OCI-LY1 (cell line): ENCODE measurements at regions not wholly inside any gene's neighbourhood (a gene's known extent, or its start where the extent isn't known, plus 50 kb on each side); places are given as distances from the start of the nearest gene placed in this dataset.

Experiments
- H2AFZ ChIP-seq: fragments of 200-600 bp; sonication (generic), shearing (Covaris generic); 2 replicates; pipeline ENCODE4 v1.6.0; 2014; ENCODE audit warnings: antibody characterized with exemption, mild to moderate bottlenecking, low read length
- H3F3A ChIP-seq: fragments of 200-600 bp; sonication (generic), shearing (Covaris generic); 2 replicates; pipeline ENCODE4 v1.6.0; 2014; ENCODE audit warnings: mild to moderate bottlenecking, antibody characterized with exemption, low read length, moderate library complexity; ENCODE audit not compliant: insufficient read depth
- H3K27ac ChIP-seq: fragments of 200-600 bp; sonication (generic); 2 replicates; pipeline ENCODE4 v1.5.1; 2014; ENCODE audit warnings: low read length, mixed run types, mild to moderate bottlenecking, low read depth; ENCODE audit not compliant: poor library complexity, severe bottlenecking
- H3K27me3 ChIP-seq: fragments of 200-600 bp; sonication (generic); 2 replicates; pipeline ENCODE4 v1.6.0; 2014; ENCODE audit warnings: antibody characterized with exemption, mild to moderate bottlenecking, low read length, moderate library complexity; ENCODE audit not compliant: insufficient read depth
- H3K36me3 ChIP-seq: fragments of 200-600 bp; sonication (generic); 2 replicates; pipeline ENCODE4 v1.6.1; 2014; ENCODE audit warnings: mild to moderate bottlenecking, antibody characterized with exemption, low read length, moderate library complexity, mixed read lengths; ENCODE audit not compliant: insufficient read depth
- H3K4me1 ChIP-seq: fragments of 200-600 bp; sonication (generic); 2 replicates; pipeline ENCODE4 v1.5.1; 2014; ENCODE audit warnings: mild to moderate bottlenecking, low read length, moderate library complexity; ENCODE audit not compliant: insufficient read depth, severe bottlenecking
- H3K4me2 ChIP-seq: fragments of 200-600 bp; sonication (generic), shearing (Covaris generic); 2 replicates; pipeline ENCODE4 v1.6.1; 2014; ENCODE audit warnings: low read length
- H3K4me3 ChIP-seq: fragments of 200-600 bp; sonication (generic); 2 replicates; pipeline ENCODE4 v1.5.1; 2014; ENCODE audit warnings: low read length, low read depth, mild to moderate bottlenecking, mixed read lengths; ENCODE audit not compliant: poor library complexity, severe bottlenecking
- H3K79me2 ChIP-seq: fragments of 200-600 bp; shearing (Covaris generic); 2 replicates; pipeline ENCODE4 v1.6.1; 2016; ENCODE audit warnings: mixed run types, low read length, mixed read lengths; ENCODE audit not compliant: insufficient read depth
- H3K9ac ChIP-seq: fragments of 200-600 bp; sonication (generic), shearing (Covaris generic); 2 replicates; pipeline ENCODE4 v1.6.1; 2014; ENCODE audit warnings: mild to moderate bottlenecking, low read length, mixed read lengths
- H3K9me2 ChIP-seq: fragments of 200-600 bp; sonication (generic), shearing (Covaris generic); 2 replicates; pipeline ENCODE4 v1.6.1; 2014; ENCODE audit warnings: low read depth, mild to moderate bottlenecking, low read length, mixed read lengths
- H3K9me3 ChIP-seq: fragments of 200-600 bp; shearing (Covaris generic); 2 replicates; pipeline ENCODE4 v1.6.1; 2014; ENCODE audit warnings: low read length, mixed read lengths
- H4K20me1 ChIP-seq: fragments of 200-600 bp; sonication (generic), shearing (Covaris generic); 2 replicates; pipeline ENCODE4 v1.6.0; 2016; ENCODE audit warnings: mild to moderate bottlenecking, low read length; ENCODE audit not compliant: insufficient read depth
- EZH2 ChIP-seq: fragments of 200-600 bp; sonication (generic), shearing (Covaris generic); IDR thresholded peaks from 2 replicates; pipeline ENCODE4 v1.8.0; 2017; ENCODE audit warnings: borderline replicate concordance, mixed run types, mild to moderate bottlenecking, antibody characterized with exemption, low read length, moderate library complexity, mixed read lengths
- TF ChIP-seq, protein P1 (sequence below): fragments of 200-600 bp; sonication (generic), shearing (Covaris generic); IDR thresholded peaks from 2 replicates; pipeline ENCODE4 v1.5.1; 2017; ENCODE audit warnings: mild to moderate bottlenecking, antibody characterized with exemption, low read length, moderate library complexity, mixed read lengths

DNA sequence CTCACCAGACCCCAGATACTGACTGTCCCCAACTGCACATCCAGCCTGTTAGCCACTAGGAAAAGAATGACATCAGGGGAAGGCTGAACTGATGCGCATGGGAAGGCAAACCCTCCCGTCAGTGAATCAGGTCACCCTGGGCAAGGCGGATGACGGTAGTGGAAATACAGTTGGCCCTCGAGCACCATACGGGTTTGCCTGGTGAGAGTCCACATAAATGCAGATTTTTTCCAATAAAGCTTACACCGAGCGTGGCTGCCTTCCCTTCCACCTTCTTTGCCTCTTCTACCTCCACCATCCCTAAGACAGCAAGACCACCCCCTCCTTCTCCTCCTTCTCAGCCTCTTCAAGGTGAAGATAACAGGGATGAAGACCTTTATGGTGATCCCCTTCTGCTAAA is 236.1 kb upstream of the TNRC6C start:
- H3K4me2 ChIP-seq = no peak overlapping the region
- H3K27me3 ChIP-seq = no peaks in the 10 kb centered on the region
- H2AFZ ChIP-seq = no peak overlapping the region
- no peaks in the 10 kb centered on the region for H3K79me2 ChIP-seq
- H3K36me3 ChIP-seq = no peaks in the 10 kb centered on the region
- H3K9me3 ChIP-seq = no peaks in the 10 kb centered on the region
- H3K9me2 ChIP-seq = no peaks in the 10 kb centered on the region
- no peaks in the 10 kb centered on the region for H4K20me1 ChIP-seq
- H3F3A ChIP-seq = no peaks in the 10 kb centered on the region
- H3K27ac ChIP-seq = no peak overlapping the region
- H3K4me3 ChIP-seq = no peak overlapping the region
- H3K9ac ChIP-seq = no peak overlapping the region
- no peak for TF ChIP-seq EZH2
- H3K4me1 ChIP-seq = no peaks in the 10 kb centered on the region

DNA sequence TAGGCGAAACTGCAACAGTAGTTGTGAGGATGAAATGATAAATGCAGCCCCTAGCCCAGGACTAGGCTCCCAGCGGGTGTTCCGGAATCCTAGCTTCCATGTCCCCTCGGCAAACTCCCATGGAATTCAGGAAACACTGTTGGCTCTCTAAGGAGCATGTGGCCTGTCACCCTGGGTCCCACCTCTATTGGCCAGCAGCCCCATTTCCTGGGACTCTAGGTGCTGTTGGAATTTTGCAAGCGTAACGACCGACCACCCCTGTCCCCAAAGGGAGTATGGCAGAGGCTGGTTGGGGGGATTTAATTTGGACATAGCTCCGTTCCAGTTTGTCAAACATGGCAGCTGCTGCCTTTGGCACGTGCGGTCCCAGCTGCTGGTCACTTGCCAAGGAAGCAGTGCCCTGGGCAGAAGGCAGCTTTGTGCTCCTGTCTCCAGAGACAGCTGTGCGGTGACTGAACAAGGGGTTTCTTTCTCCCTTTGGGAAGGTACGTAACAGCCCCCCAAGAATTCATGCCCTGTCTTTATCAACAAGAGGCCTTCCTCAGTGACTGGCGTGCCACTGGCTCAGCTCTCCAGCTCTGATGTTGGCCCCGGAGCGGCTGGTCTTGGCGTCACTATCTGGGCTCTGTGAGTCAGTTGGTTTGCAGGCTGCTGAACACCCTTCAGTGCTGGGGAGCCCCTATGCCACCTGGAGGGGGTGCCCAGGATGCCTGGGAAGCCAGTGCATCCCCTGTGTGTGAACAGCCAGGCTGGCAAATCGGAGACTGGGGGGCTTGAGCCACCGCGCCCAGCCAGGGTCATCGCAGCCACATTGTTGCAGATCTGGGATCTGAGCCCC is 235.2 kb upstream of the TNRC6C start:
- Histone ChIP-seq H3K9me3 (no peaks in the 10 kb centered on the region), H3K27ac (no peak overlapping the region), H3K4me1 (no peaks in the 10 kb centered on the region), H3K27me3 (no peaks in the 10 kb centered on the region), H3K36me3 (no peaks in the 10 kb centered on the region), H3K9ac (no peak overlapping the region), H3F3A (no peaks in the 10 kb centered on the region), H3K4me3 (no peak overlapping the region), H3K4me2 (no peak overlapping the region), H3K79me2 (no peaks in the 10 kb centered on the region), H4K20me1 (no peaks in the 10 kb centered on the region), H3K9me2 (no peaks in the 10 kb centered on the region), H2AFZ (no peak overlapping the region)
- TF ChIP-seq, protein P1, sequence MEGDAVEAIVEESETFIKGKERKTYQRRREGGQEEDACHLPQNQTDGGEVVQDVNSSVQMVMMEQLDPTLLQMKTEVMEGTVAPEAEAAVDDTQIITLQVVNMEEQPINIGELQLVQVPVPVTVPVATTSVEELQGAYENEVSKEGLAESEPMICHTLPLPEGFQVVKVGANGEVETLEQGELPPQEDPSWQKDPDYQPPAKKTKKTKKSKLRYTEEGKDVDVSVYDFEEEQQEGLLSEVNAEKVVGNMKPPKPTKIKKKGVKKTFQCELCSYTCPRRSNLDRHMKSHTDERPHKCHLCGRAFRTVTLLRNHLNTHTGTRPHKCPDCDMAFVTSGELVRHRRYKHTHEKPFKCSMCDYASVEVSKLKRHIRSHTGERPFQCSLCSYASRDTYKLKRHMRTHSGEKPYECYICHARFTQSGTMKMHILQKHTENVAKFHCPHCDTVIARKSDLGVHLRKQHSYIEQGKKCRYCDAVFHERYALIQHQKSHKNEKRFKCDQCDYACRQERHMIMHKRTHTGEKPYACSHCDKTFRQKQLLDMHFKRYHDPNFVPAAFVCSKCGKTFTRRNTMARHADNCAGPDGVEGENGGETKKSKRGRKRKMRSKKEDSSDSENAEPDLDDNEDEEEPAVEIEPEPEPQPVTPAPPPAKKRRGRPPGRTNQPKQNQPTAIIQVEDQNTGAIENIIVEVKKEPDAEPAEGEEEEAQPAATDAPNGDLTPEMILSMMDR = no peak
- no peak for TF ChIP-seq EZH2

DNA sequence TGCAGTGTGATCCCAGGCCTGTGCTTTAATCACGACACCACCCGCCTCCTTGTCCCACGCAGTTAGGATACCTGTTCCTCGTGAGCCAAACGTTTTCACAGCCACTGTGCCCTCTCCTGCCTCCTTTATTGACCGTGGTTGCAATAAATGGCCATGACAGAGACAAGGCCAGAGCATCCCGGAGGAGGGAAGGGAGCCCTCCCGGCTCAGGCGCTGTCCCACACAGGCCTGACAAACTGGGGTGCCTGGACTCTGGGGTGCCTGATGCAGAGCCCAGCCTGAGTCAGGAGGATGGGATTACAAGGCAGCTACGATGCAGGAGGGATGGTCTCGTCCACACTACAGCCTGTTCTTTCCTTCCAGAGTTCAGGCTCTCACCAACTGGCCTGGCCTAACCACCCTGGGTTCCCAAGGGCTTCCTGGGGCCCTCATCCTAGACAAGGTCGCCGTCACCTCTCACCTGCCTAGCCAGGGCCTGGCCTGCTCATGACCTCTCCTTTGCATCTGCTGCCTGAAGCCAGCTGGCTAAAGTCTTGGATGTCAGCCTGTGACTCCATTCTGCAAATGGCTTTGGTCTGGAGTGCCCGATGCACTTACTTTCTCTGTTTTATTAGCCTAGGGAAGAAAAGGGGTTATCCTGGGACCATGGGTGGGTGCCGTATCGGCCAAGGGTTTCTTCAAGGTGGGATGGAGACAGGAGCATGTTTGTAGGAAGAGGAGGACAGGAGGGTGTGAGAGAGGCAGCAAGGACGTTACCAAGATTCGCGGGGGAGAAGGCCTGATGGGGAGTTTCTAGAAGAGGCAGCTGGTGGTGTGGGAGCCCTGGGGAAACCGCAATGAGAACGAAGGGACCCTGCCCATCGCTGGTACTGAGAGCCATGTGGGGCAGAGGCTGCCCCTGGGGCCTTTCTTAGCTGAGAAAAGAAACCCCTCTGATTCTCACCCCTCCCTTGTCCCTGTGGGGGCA is 234.3 kb upstream of the TNRC6C start:
- H3K36me3 ChIP-seq = no peaks in the 10 kb centered on the region
- no peak overlapping the region for H3K27ac ChIP-seq
- H3K27me3 ChIP-seq = no peaks in the 10 kb centered on the region
- no peak overlapping the region for H3K9ac ChIP-seq
- no peaks in the 10 kb centered on the region for H3F3A ChIP-seq
- H3K9me3 ChIP-seq = no peaks in the 10 kb centered on the region
- TF ChIP-seq, protein P1 = no peak
- TF ChIP-seq EZH2 = no peak
- H3K4me1 ChIP-seq = no peaks in the 10 kb centered on the region
- no peaks in the 10 kb centered on the region for H4K20me1 ChIP-seq
- no peaks in the 10 kb centered on the region for H3K9me2 ChIP-seq
- H2AFZ ChIP-seq = no peak overlapping the region
- no peak overlapping the region for H3K4me3 ChIP-seq
- H3K4me2 ChIP-seq = no peak overlapping the region
- H3K79me2 ChIP-seq = no peaks in the 10 kb centered on the region
